GM20000 (cell line): ENCODE measurements at regions not wholly inside any gene's neighbourhood (a gene's known extent, or its start where the extent isn't known, plus 50 kb on each side); places are given as distances from the start of the nearest gene placed in this dataset.

ENCODE experiments used
- DNase-seq: peaks from one replicate; pipeline ENCODE4 v3.0.0; 2012; ENCODE audit warnings: low spot score
- TF ChIP-seq, protein P1 (sequence below): IDR thresholded peaks from 2 replicates; pipeline ENCODE4 v1.5.1; 2012; ENCODE audit warnings: mild to moderate bottlenecking, control low read depth; ENCODE audit errors: extremely low read depth, missing control alignments

- no peak for DNase-seq
- TF ChIP-seq, protein P1, sequence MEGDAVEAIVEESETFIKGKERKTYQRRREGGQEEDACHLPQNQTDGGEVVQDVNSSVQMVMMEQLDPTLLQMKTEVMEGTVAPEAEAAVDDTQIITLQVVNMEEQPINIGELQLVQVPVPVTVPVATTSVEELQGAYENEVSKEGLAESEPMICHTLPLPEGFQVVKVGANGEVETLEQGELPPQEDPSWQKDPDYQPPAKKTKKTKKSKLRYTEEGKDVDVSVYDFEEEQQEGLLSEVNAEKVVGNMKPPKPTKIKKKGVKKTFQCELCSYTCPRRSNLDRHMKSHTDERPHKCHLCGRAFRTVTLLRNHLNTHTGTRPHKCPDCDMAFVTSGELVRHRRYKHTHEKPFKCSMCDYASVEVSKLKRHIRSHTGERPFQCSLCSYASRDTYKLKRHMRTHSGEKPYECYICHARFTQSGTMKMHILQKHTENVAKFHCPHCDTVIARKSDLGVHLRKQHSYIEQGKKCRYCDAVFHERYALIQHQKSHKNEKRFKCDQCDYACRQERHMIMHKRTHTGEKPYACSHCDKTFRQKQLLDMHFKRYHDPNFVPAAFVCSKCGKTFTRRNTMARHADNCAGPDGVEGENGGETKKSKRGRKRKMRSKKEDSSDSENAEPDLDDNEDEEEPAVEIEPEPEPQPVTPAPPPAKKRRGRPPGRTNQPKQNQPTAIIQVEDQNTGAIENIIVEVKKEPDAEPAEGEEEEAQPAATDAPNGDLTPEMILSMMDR = no peak
Observed at GRCh38 chr3:95781598-95781997, 1032.8 kb upstream of the EPHA6 start.

DNA sequence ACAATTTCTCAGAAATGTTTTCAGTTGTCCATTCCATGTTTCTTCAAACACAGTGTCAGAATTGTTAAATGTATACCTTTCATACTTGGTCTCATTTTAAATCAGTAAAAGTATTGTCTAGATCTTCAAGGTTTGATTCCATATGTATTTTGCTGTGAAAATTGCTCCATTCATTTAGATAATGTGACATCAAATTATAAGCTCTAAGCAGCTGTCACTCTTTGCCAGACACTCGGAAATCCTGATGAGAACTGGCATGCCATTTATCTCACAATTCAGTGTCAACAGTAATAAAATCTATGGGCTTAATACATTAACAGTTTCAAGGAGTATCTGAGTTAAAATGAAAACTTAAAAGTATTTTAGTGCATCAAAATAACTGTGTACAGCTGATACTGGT lies 1025.3 kb upstream of the EPHA6 start:
- TF ChIP-seq, protein P1 = no peak
- DNase-seq = no peak

DNA sequence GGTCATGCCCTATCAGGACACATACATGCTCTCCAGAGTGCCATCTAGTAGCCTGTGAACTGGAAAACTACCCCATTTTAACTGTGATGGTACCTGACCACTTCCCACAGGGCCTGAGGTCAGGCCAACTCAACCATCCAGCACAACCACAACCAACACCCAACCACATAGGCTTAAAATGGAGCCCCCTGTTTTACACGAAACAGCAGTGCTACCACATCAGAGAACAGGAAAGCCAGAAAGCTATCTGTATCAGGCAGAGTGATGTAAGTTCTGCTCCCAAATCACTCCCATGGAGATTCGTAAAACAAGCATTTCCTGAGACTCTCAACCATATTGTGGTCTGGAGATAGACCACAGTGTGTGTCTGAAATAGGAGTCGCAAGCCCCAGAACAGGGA lies 1017.3 kb upstream of the EPHA6 start:
- no peak for DNase-seq
- TF ChIP-seq, protein P1 = no peak

- TF ChIP-seq, protein P1 = no peak
- no peak for DNase-seq
Observed at GRCh38 chr3:95798628-95799027, 1015.8 kb upstream of the EPHA6 start.

DNA sequence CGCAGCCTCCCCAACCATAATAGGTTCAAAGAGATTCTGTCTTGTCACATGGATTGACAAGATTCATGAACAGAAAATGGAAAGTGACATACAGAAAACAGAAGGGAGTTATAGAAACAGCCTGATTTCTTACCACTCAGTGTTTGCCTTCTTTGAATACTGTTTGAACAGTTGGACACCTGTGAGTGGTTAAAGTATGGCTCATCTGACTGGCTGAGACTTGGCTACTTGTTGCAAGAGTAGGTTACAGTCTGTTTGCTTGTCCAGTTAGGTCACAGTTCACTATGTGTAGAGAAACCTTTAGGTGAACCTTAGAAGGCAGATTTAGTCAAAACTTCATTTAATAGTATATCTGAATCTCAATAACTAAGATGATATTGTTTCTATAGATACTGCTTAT lies 1003.9 kb upstream of the EPHA6 start:
- TF ChIP-seq, protein P1 = no peak
- no peak for DNase-seq

- TF ChIP-seq, protein P1 = no peak
- DNase-seq = no peak
Observed at GRCh38 chr3:95813244-95813643, 1001.1 kb upstream of the EPHA6 start.

DNA sequence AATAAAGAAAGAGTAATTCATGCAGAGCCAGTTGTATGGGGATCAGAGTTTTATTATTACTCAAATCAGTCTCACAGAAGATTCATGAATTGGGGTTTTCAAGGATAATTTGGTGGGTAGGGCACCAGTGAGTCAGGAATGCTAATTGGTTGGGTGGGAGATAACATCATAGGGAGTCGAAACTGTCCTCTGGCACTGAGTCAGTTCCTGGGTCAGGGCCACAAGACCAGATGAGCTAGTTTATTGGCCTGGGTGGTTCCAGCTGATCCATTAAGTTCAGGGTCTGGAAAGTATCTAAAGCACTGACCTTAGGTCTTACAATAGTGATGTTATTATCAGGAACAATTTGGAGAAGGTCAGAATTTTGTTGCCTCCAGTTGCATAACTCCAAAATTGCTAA lies 998.6 kb upstream of the EPHA6 start:
- TF ChIP-seq, protein P1 = no peak
- no peak for DNase-seq
